DMS114 treated with DMSO at 0.1 percent for 48 hours (cell line): ENCODE measurements at regions not wholly inside any gene's neighbourhood (a gene's known extent, or its start where the extent isn't known, plus 50 kb on each side); places are given as distances from the start of the nearest gene placed in this dataset.

Experiments used
- DNase-seq: peaks from one replicate; lab custom pipeline; 2025; ENCODE audit not compliant: unreplicated experiment; lab: John Stamatoyannopoulos, UW

- no peak for DNase-seq
Observed at GRCh38 chr11:119547511-119547910, 124.5 kb upstream of the THY1 start.

DNA sequence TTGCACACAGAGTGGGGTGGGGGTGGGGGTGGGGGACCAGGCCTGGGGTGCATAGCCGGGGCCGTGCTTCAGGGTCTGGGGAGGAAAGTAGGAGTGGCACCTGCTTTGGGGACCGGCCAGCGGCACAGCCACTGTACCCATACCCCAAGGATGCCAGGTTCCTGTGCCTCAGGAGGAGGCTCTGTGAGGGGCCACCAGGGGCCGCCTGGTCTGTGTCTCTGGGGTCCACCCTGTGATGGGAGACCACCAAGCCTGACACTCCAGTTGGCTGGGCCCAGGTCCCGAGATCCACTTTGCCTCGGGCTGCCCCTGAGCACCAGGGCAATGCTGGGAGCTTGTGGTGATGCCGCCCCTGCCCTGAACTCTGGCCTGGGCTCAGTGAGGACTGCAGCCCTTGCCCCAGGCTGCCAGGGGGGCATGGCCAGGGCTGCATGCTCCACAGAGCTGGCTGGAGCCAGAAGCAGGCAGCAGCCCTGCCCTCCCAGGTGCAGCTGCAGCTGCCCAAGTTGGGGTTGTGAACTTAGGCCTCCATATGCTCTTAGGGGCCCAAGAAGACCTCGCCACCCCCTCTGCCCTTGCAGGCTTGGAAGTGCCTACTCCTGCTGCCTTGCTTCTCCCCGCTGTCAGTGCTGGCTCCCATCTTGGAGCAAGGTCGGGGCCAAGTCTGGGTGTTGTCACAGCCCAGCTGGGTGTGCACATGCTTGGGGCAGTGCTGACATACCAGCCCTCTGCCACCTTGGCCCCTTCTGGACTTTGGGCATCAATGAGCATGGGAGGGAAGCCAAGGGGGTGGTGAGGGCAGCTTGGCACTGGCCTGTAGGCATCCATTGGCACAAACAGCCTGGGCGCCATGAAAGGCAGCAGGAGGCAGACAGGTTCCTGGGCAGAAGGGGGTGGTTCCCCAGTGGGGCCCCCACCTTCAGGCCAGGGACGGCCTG, 123.3 kb upstream of the THY1 start:
- DNase-seq, result no peak

DNA sequence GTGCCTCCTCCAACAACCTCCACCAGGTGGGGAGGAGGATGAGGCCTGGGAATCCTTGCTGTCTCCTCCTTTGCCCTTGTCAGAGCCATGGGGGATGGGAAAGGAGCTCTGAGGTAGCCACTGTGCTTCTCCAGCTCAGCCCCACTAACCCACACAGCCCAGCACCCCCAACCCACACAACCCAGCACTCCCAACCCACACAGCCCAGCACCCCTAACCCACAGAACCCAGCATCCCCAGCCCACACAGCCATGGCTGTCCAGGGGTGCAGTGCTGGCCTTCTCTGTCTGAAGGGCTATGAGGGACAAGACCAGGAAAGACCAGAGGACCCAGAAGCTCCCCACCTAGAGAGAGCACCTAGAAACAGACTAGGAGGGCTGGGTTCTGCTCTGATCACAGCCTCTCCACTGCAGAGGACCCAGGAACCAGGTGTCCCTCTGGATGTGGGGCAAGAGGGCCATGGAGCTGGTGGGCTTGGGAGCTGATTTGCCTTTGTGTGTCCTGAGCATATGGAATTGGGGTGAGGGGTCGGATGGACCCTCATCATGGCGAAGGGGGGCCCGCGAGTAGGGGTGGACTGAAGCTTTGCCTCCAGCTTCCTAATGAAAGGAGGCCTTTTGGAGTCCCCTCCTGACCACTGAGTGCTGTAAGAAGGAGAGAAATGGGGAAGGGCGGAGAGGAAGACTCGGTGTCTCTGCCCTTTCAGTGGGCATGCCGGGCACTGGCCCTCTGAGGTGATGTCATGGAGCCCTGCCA, 117.6 kb upstream of the THY1 start:
- no peak for DNase-seq

- no peak for DNase-seq
Observed at GRCh38 chr11:119539583-119539982, 116.6 kb upstream of the THY1 start.

DNA sequence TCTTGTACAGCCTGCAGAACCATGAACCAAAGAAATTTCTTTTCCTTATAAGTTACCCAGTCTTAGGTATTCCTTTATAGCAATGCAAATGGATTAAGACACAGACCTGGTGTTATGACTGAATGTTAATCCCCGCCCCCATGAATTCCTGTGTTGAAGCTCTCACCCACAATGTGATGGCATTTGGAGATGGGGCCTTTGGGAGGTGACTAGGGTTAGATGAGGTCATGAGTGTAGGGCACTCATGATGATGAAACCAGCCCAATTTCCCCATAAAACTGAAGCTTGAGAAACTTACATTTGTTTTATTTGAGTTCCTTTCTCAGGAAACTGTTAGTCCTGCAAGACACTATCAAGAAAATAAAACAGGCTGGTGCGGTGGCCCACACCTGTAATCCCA, 115.8 kb upstream of the THY1 start:
- DNase-seq, result no peak

- no peak for DNase-seq
Observed at GRCh38 chr11:119537306-119538253, 114.6 kb upstream of the THY1 start.

GRCh38 chr11:119536801-119537200, 113.8 kb upstream of the THY1 start:
- no peak for DNase-seq

DNA sequence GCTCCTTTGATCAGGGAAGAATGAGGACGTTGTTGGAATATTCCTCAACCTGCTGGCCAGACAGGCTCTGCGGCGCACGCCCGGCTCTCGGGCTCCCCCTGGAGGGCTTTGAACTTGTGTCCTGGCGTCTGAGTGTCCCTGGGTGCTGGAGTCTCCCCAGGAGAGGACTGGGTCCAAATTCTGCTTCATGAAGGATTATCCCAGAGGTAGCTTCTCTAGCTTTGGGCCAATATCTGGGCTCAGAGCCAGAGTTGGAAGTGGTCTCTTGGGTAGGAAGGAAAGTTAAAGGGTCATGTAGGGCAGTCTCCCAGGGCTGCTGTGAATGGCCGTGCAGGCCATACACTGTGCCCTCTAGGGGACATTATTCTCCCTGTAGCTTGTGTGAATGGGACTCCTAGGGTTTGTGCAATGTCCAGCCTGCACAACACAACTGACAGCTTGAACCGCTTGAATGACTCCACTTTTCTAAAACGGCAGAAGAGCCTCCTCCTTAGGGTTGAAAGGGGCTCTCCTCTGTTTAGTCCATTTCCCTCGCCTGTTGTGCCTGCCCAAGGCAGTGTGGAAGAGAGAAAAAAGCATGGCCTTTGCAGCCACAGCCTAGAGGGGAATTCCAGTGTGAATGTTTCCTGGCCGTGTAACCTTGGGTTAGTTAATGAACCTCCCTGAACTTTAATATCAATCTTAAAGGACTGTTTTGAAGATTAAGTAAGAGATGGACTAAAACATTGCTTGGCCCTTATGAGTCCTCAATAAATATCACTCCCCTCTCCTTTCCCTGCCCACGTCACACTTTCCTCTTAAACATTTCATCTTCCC, 111.2 kb upstream of the THY1 start:
- DNase-seq, result peak; percentile 30

DNA sequence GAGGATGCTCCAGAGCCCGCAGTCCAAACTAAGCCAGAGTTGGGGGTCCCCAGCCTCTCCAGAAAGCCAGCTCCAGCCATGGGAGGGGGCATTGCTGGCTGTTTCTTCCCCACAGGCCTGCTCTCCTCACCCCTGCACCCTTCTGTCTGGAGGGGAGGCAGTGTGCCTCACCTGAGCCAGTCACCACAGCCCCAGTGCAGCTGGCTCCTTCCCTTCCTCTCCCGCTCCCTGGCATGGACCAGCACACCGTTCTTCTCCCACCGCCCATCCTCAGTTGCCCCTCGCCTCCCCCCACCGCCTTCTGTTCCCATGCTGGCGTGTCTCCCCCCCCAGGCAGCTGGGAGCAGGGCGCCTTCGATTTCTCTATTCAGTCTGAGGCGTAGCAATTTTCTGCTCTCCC, 110.5 kb upstream of the THY1 start:
- DNase-seq, result no peak

GRCh38 chr11:119532551-119532950, 109.6 kb upstream of the THY1 start:
- no peak for DNase-seq

DNA sequence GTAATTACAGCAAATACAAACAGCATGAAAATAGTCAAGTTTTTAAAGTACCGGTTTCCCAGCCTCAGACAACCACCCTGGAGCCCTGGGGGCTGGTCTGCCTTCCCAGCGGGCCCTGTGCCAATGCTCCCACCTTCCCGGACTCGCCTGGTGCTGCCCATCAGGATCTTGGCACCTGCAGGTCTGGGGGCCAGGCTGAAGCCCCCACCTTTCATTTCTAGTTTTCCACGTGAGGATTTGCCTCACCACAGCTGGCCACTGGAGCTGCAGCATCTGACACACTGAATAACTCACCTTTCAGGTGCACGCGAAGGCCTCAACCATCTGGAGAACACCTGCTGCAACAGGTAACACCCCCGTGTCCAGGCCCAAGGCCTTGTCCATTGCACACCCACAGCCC, 108.7 kb upstream of the THY1 start:
- no peak for DNase-seq

DNA sequence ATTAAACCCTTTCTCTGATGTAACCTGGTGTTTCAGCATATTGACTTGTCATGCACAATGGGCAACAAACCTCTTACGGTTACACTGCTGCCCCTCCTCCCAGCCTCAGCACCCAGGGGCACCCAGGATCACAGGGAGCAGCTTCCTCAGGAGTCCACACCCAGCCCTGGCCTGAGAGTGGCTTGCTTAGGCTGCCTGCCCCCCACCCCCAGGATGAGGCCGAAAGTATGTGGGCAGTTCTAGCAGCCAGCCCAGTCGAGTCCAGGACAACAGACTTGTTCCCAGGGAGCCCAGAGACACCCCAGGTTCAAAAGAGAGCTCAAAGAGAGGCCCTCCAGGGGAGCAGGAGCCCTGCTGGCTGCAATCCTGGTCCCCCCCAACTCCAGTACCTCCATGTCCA, 108.1 kb upstream of the THY1 start:
- no peak for DNase-seq

DNA sequence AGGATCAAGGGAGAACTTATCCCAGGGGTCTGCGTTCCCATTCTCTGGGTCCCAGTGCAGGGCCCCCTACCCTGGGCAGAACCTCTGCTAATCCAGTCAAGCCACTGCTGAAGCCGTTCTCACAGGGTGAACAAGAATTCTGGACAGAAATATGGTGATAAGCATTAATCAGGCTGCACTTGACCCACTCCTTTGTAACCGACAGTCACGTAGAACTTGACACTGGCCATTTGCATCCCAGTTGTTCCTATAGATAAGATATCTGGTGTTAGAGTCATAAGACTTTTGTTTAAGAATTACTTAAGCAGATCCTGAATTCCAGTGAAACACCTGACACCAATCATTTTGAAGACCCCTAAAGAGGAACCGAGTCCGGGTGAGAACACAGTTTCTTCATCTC, 107.5 kb upstream of the THY1 start:
- no peak for DNase-seq

DNA sequence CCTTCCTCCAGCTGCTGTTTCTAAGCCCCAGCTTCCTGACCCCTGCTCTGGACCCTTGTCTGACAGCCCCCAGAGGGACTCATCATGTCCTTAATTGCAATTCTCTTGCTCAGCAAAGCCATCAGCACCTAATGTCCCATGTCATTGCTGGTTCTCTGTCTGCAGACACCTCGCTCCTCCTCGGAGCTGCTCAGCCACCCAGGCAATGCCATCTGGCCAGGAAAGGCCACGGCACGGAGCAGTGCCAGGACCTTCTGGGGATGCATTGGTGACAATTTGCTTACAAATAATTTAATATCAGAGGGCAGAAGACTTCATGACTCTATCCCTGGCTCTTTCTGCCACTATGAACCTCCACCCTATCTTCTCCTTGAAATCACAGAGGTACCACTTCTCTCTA, 107.0 kb upstream of the THY1 start:
- no peak for DNase-seq

- DNase-seq, result no peak
Observed at GRCh38 chr11:119529063-119529845, 106.3 kb upstream of the THY1 start.

DNA sequence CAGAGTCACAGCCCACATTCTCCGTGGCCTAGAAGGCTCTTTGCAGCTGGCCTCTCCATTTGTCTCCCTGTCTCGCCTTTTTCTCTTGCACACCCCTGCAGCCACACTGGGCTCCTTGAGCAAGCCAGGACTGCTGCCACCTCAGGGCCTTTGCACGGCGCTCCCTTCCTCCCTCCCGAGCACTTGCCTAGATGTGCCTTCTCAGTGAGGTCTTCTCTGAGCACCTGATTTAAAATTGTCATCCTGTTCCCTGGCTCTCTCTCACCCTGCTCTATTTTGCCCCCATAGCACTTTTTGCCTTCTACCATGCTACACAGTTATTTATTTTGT, 102.9 kb upstream of the THY1 start:
- no peak for DNase-seq

DNA sequence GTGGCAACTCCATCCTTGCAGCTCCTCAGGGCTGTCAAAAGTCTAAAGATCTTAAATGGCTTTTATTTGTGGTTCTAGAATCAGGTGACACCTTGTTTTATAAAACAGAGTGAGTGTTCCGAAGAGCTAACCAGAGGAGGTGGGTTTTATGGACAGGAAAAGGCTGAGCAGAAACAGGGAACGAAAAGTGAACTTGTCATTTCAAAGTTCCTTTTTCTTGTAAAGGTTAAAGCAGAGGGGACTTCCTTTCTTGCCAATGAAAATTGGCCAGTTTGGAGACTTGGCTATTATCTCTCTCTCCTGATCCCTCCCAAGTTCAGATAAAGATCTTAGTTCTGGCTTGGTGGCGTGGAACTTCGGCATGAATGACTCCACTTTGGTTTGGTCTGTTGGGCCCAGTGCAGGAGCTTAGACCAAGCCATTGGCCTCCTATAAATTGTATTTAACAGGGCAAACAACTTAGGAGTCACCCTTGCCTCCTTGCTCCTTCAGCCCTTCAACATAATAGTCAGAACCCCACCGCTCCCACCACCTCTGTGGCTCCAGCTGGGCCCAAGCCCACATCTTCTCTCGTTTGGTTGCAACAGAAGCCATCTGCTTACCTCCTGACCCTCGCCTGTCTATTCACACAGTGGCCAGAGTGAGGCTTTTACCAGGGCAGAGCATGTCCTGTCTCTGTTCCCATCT, 102.4 kb upstream of the THY1 start:
- DNase-seq, result no peak

DNA sequence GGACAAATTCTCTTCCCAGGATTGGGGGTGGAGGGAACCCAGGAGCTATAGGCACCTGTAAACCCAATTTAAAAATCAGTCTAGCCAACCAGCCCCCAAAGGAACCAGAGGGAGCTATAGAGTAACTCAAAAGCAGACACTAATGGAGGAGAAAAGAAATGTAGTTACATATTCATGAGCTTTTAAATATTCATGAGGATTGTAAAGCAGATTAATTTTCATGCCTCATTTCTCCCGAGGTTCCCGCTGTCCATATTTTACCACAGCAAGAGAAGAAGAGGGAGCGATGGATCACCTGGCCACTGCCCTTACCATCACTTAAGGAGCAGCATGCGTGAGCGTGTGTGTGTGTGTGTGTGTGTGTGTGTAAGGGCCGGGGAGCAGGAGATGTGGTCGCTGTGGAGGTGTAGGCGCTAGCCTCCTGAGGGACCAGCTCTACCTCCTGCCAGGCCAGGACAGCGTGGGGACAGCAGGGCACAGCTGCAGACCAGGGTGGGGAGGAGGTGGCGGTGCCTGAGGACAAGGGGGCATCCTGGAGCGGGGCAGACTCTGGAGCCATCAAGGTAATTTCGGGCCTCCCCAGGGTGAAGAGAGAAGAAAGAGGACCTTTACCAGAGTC, 100.7 kb upstream of the THY1 start:
- no peak for DNase-seq

DNA sequence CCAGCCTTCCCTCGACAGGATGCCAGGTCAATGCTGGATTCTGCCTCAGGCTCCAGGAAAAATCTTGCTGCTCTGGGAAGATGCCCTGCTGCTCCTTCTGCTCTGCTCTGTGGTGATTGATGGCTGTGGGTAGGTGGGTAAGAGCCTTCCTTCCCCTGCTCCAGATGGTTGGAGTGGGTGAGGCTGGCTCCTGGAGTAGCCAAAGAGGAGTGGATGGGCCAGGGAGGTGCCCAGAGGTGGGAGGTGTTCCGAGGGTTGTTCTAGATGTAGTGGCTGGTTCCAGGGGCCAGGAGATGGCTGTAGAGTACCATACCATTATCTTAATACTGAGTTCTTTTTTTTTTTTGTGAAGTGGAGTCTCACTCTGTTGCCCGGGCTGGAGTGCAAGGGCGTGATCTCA, 99.6 kb upstream of the THY1 start:
- DNase-seq, result no peak
